Fibroblast of lung (primary cell): ENCODE measurements at regions not wholly inside any gene's neighbourhood (a gene's known extent, or its start where the extent isn't known, plus 50 kb on each side); places are given as distances from the start of the nearest gene placed in this dataset.

Experiments used
- DNase-seq, 2 donors: peaks; one replicate each; pipeline versions ENCODE4 v3.0.0 to v3.0.0-alpha.2; 2010; ENCODE audit warnings: low read depth in 2 of 2
- H2AFZ ChIP-seq: 2 replicates; pipeline ENCODE4 v1.5.1; 2012; ENCODE audit warnings: low read length, control low read depth, inconsistent platforms
- H3K27ac ChIP-seq: 2 replicates; pipeline ENCODE4 v1.5.1; 2011; ENCODE audit warnings: low read length, control low read depth; ENCODE audit not compliant: insufficient read depth
- H3K27me3 ChIP-seq: 2 replicates; pipeline ENCODE4 v1.5.1; 2011; ENCODE audit warnings: mild to moderate bottlenecking, low read length; ENCODE audit not compliant: control insufficient read depth, insufficient read depth
- H3K36me3 ChIP-seq: 2 replicates; pipeline ENCODE4 v1.5.1; 2011; ENCODE audit warnings: low read length; ENCODE audit not compliant: control insufficient read depth, insufficient read depth
- H3K4me1 ChIP-seq: 2 replicates; pipeline ENCODE4 v1.5.1; 2011; ENCODE audit warnings: low read length; ENCODE audit not compliant: control insufficient read depth, insufficient read depth; ENCODE audit errors: extremely low read depth
- H3K4me2 ChIP-seq: 2 replicates; pipeline ENCODE4 v1.5.1; 2011; ENCODE audit warnings: low read length, control low read depth; ENCODE audit not compliant: insufficient read depth; ENCODE audit errors: extremely low read depth
- H3K4me3 ChIP-seq, 4 experiments: fragments of 200-600 bp in 1 of 4; sonication (generic) in 1 of 4; replicated peaks in 1 of 4; 2 replicates each; pipeline ENCODE4 v1.5.1; 2011 to 2016; ENCODE audit warnings: low read length in 4 of 4, low read depth in 3 of 4, mild to moderate bottlenecking in 3 of 4, control low read depth in 2 of 4, inconsistent platforms in 1 of 4, mixed read lengths in 1 of 4; ENCODE audit not compliant: insufficient read depth in 1 of 4; ENCODE audit errors: control extremely low read depth in 1 of 4
- H3K79me2 ChIP-seq: 2 replicates; pipeline ENCODE4 v1.5.1; 2012; ENCODE audit warnings: mild to moderate bottlenecking, low read length, inconsistent platforms; ENCODE audit not compliant: control insufficient read depth, insufficient read depth
- H3K9ac ChIP-seq: 2 replicates; pipeline ENCODE4 v1.5.1; 2011; ENCODE audit warnings: mild to moderate bottlenecking, low read length, control low read depth; ENCODE audit not compliant: insufficient read depth
- H3K9me3 ChIP-seq: 2 replicates; pipeline ENCODE4 v1.5.1; 2012; ENCODE audit warnings: low read depth, low read length; ENCODE audit not compliant: control insufficient read depth, insufficient read depth
- H4K20me1 ChIP-seq: 2 replicates; pipeline ENCODE4 v1.5.1; 2011; ENCODE audit warnings: low read length; ENCODE audit not compliant: control insufficient read depth, insufficient read depth; ENCODE audit errors: extremely low read depth
- CTCF ChIP-seq, 2 donors: IDR thresholded peaks in 1 of 2; conservative IDR thresholded peaks in 1 of 2; 1 replicate in 1 of 2; 2 replicates in 1 of 2; pipeline ENCODE4 v1.5.1; 2011 to 2012; ENCODE audit warnings: low read length in 2 of 2, control low read depth in 1 of 2, inconsistent platforms in 1 of 2, low read depth in 1 of 2, mild to moderate bottlenecking in 1 of 2
- EZH2 ChIP-seq: IDR thresholded peaks from 2 replicates; pipeline ENCODE4 v1.5.1; 2012; ENCODE audit warnings: low read length, control low read depth, mild to moderate bottlenecking; ENCODE audit errors: missing control alignments

- Histone ChIP-seq H3K27me3 (no peaks in the 10 kb centered on the region), H3K4me2 (no peak overlapping the region), H3K9me3 (no peaks in the 10 kb centered on the region), H3K4me1 (no peaks in the 10 kb centered on the region), H3K4me3 (no peak overlapping the region), H3K36me3 (no peaks in the 10 kb centered on the region), H3K27ac (no peak overlapping the region), H2AFZ (no peak overlapping the region), H4K20me1 (no peaks in the 10 kb centered on the region), H3K9ac (no peak overlapping the region), H3K79me2 (no peaks in the 10 kb centered on the region)
- no peak for TF ChIP-seq EZH2
- TF ChIP-seq CTCF (conservative IDR thresholded peaks at IDR 0.05 in 1 of 2, IDR thresholded peaks at IDR 0.05 in 1 of 2; ENCODE audit: low read depth in 1 of 2, low read length in 2 of 2) = no peak
- no peak for DNase-seq
Observed at GRCh38 chr12:125966641-125967040, 901.4 kb downstream of the AACS start.

GRCh38 chr12:125968413-125968812, 903.2 kb downstream of the AACS start:
- Histone ChIP-seq H4K20me1 (no peaks in the 10 kb centered on the region), H3K4me3 (no peak overlapping the region), H3K36me3 (no peaks in the 10 kb centered on the region), H3K4me1 (no peaks in the 10 kb centered on the region), H3K27ac (no peak overlapping the region), H3K9ac (no peak overlapping the region), H3K79me2 (no peaks in the 10 kb centered on the region), H3K9me3 (no peaks in the 10 kb centered on the region), H2AFZ (no peak overlapping the region), H3K4me2 (no peak overlapping the region), H3K27me3 (no peaks in the 10 kb centered on the region)
- no peak for DNase-seq
- no peak for TF ChIP-seq CTCF (conservative IDR thresholded peaks at IDR 0.05 in 1 of 2, IDR thresholded peaks at IDR 0.05 in 1 of 2; ENCODE audit: low read depth in 1 of 2, low read length in 2 of 2)
- TF ChIP-seq EZH2 = no peak

- H3K4me3 ChIP-seq = no peak overlapping the region
- H3K27me3 ChIP-seq = no peaks in the 10 kb centered on the region
- H3K4me1 ChIP-seq = no peaks in the 10 kb centered on the region
- H3K9ac ChIP-seq = no peak overlapping the region
- no peaks in the 10 kb centered on the region for H3K79me2 ChIP-seq
- TF ChIP-seq CTCF (conservative IDR thresholded peaks at IDR 0.05 in 1 of 2, IDR thresholded peaks at IDR 0.05 in 1 of 2; ENCODE audit: low read depth in 1 of 2, low read length in 2 of 2) (no peak), EZH2 (no peak)
- H3K4me2 ChIP-seq = no peak overlapping the region
- no peaks in the 10 kb centered on the region for H3K9me3 ChIP-seq
- no peak overlapping the region for H3K27ac ChIP-seq
- DNase-seq = no peak
- H4K20me1 ChIP-seq = no peaks in the 10 kb centered on the region
- H2AFZ ChIP-seq = no peak overlapping the region
- H3K36me3 ChIP-seq = no peaks in the 10 kb centered on the region
Observed at GRCh38 chr12:125971981-125972380, 906.7 kb downstream of the AACS start.
